OCI-LY3 (cell line): ENCODE measurements at regions not wholly inside any gene's neighbourhood (a gene's known extent, or its start where the extent isn't known, plus 50 kb on each side); places are given as distances from the start of the nearest gene placed in this dataset.

Experiments
- H2AFZ ChIP-seq: fragments of 200-600, 300-600 bp; shearing (Covaris generic); 2 replicates; pipeline ENCODE4 v1.6.0; 2014; ENCODE audit warnings: antibody characterized with exemption, low read depth, low read length
- H3K27ac ChIP-seq: fragments of 200-600, 300-600 bp; sonication (generic); 2 replicates; pipeline ENCODE4 v1.5.1; 2014; ENCODE audit warnings: mild to moderate bottlenecking, low read length, moderate library complexity, mixed read lengths
- H3K27me3 ChIP-seq: fragments of 200-600, 300-600 bp; sonication (generic); 2 replicates; pipeline ENCODE4 v1.6.1; 2014; ENCODE audit warnings: low read depth, low read length, mixed read lengths
- H3K36me3 ChIP-seq: fragments of 200-600, 300-600 bp; sonication (generic); replicated peaks from 2 replicates; pipeline ENCODE3; 2014; ENCODE audit warnings: low read depth, low read length, mixed read lengths
- H3K4me1 ChIP-seq: fragments of 300-600, 200-600 bp; sonication (generic); 2 replicates; pipeline ENCODE4 v1.6.1; 2014; ENCODE audit warnings: low read length, mixed read lengths
- H3K4me2 ChIP-seq: fragments of 200-600, 300-600 bp; sonication (generic); 2 replicates; pipeline ENCODE4 v1.6.1; 2014; ENCODE audit warnings: low read length, mixed read lengths
- H3K4me3 ChIP-seq: fragments of 300-600, 200-600 bp; sonication (generic); 2 replicates; pipeline ENCODE4 v1.5.1; 2014; ENCODE audit warnings: antibody characterized with exemption, mild to moderate bottlenecking, low read length, moderate library complexity
- H3K79me2 ChIP-seq: fragments of 300-600, 200-600 bp; shearing (Covaris generic); 2 replicates; pipeline ENCODE4 v1.6.1; 2014; ENCODE audit warnings: mild to moderate bottlenecking, low read length, mixed read lengths
- H3K9ac ChIP-seq: fragments of 300-600, 200-600 bp; shearing (Covaris generic); 2 replicates; pipeline ENCODE4 v1.6.0; 2014; ENCODE audit warnings: mild to moderate bottlenecking, low read length, moderate library complexity
- H3K9me3 ChIP-seq: fragments of 200-600, 300-600 bp; shearing (Covaris generic); 2 replicates; pipeline ENCODE4 v1.6.1; 2014; ENCODE audit warnings: low read length, mixed read lengths; ENCODE audit not compliant: insufficient read depth
- H4K20me1 ChIP-seq: fragments of 200-600, 300-600 bp; sonication (generic); 2 replicates; pipeline ENCODE4 v1.6.1; 2016; ENCODE audit warnings: low read length, mixed read lengths; ENCODE audit not compliant: insufficient read depth
- CTCF ChIP-seq: fragments of 200-600, 300-600 bp; sonication (generic); IDR thresholded peaks from 2 replicates; pipeline ENCODE4 v1.5.1; 2014; ENCODE audit warnings: antibody characterized with exemption, low read length, low read depth
- EZH2phosphoT487 ChIP-seq: fragments of 200-600 bp; shearing (Covaris generic); IDR thresholded peaks from 2 replicates; pipeline ENCODE4 v1.6.1; 2018; ENCODE audit warnings: antibody characterized with exemption, mixed run types, low read depth

GRCh38 chr22:49360746-49361145, 466.9 kb downstream of the BRD1 start:
- H3K9ac ChIP-seq = no peak overlapping the region
- H3K36me3 ChIP-seq = no peaks in the 10 kb centered on the region
- H3K4me3 ChIP-seq = no peak overlapping the region
- no peaks in the 10 kb centered on the region for H3K9me3 ChIP-seq
- H3K27me3 ChIP-seq = 0 out of 2 replicates have a peak, but pooled peaks cover 6% of the 10 kb centered on the region
- no peaks in the 10 kb centered on the region for H3K4me1 ChIP-seq
- TF ChIP-seq CTCF = no peak
- no peak for TF ChIP-seq EZH2phosphoT487
- no peaks in the 10 kb centered on the region for H3K79me2 ChIP-seq
- H3K27ac ChIP-seq = no peak overlapping the region
- no peaks in the 10 kb centered on the region for H4K20me1 ChIP-seq
- no peak overlapping the region for H3K4me2 ChIP-seq
- no peak overlapping the region for H2AFZ ChIP-seq

- Histone ChIP-seq H3K9ac (no peak overlapping the region), H4K20me1 (no peaks in the 10 kb centered on the region), H3K79me2 (no peaks in the 10 kb centered on the region), H3K4me1 (no peaks in the 10 kb centered on the region), H2AFZ (no peak overlapping the region), H3K9me3 (no peaks in the 10 kb centered on the region), H3K4me3 (no peak overlapping the region), H3K4me2 (no peak overlapping the region), H3K27me3 (0 out of 2 replicates have a peak, but pooled peaks cover 6% of the 10 kb centered on the region), H3K36me3 (no peaks in the 10 kb centered on the region), H3K27ac (no peak overlapping the region)
- no peak for TF ChIP-seq CTCF
- TF ChIP-seq EZH2phosphoT487 = no peak
Measured at GRCh38 chr22:49359076-49359475, 468.6 kb downstream of the BRD1 start.

- H2AFZ ChIP-seq = no peak overlapping the region
- H3K27me3 ChIP-seq = 0 out of 2 replicates have a peak, but pooled peaks cover 6% of the 10 kb centered on the region
- no peaks in the 10 kb centered on the region for H3K4me1 ChIP-seq
- no peaks in the 10 kb centered on the region for H4K20me1 ChIP-seq
- H3K36me3 ChIP-seq = no peaks in the 10 kb centered on the region
- no peak overlapping the region for H3K9ac ChIP-seq
- no peaks in the 10 kb centered on the region for H3K9me3 ChIP-seq
- no peak overlapping the region for H3K27ac ChIP-seq
- no peaks in the 10 kb centered on the region for H3K79me2 ChIP-seq
- no peak overlapping the region for H3K4me3 ChIP-seq
- TF ChIP-seq EZH2phosphoT487 (no peak), CTCF (no peak)
- H3K4me2 ChIP-seq = no peak overlapping the region
Measured at GRCh38 chr22:49357661-49358440, 469.8 kb downstream of the BRD1 start.

DNA sequence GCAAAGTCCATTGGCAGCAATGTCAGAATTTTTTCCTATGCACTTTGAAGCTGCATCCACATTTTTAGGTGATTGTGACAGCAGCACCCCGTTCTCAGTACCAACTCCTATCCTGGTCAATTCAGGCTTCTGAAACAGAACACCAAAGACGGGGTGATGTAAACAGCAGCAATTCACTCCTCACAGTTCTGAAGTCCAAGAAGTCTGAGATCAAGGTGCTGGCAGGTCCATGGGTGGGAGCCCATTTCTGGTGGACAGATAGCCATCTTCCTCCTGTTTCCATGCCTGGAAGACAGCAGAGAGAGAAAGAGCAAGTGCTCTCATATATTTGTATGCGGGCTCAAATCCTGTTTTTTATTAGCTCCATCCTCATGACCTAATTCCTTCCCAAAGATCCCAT, 471.2 kb downstream of the BRD1 start:
- H3K79me2 ChIP-seq = no peaks in the 10 kb centered on the region
- no peaks in the 10 kb centered on the region for H4K20me1 ChIP-seq
- no peak for TF ChIP-seq CTCF
- H3K4me2 ChIP-seq = no peak overlapping the region
- H3K27ac ChIP-seq = no peak overlapping the region
- 0 out of 2 replicates have a peak, but pooled peaks cover 6% of the 10 kb centered on the region for H3K27me3 ChIP-seq
- H3K36me3 ChIP-seq = no peaks in the 10 kb centered on the region
- no peaks in the 10 kb centered on the region for H3K9me3 ChIP-seq
- no peak overlapping the region for H2AFZ ChIP-seq
- H3K4me1 ChIP-seq = no peaks in the 10 kb centered on the region
- no peak overlapping the region for H3K9ac ChIP-seq
- no peak overlapping the region for H3K4me3 ChIP-seq
